ENCODE measurements at regions not wholly inside any gene's neighbourhood (a gene's known extent, or its start where the extent isn't known, plus 50 kb on each side); places are given as distances from the start of the nearest gene placed in this dataset.

DNA sequence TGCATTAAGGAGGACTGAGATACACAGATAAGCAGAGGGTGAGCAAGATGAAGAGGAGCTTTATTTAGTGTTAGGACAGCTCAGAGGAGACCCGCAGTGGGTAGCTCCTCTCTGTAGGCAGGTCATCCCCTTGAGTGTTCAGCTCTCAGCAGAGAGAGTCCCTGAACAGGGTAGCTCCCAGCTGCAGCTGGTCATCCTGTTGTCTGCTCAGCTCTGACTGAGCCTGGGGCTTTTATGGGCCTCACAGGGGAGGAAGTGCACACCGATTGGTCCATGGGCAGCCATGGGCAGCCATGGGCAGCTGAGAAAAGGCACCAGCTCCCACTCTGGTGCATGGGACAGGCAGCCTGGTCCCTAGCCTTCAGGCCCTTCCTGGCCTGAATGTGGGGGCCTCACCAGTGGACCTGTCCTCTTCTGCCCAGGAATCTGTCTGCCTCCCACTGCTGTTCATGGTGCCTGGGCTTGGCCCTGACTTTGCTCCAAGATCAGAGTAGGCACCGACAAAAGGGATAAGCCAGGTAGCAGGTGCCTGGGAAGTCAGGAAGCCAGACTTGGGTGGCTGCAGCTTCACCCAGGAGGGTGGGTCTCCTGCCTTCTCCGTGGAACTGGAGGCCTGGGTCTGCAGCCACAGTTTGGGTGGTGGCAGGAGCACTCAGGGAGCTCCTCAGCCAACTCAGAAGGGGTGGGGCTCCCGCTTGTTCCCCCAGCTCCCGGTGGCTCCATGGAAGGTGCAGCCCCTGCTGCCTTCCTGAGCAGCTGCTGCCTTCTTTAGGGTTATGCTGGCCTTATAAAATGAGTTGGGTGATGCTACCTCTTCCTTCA lies 54.7 kb downstream of the MYEOV start:
- H3K9me3 ChIP-seq (ENCODE audit: control insufficient read depth in 1 of 2, low read length in 2 of 2), result peaks cover 0 to 4% of the 10 kb centered on the region in 2 donors
- H3K27me3 ChIP-seq (ENCODE audit: low read depth, low read length), result no peaks in the 10 kb centered on the region
- H3K27ac ChIP-seq (ENCODE audit: low read length), result no peak overlapping the region
- H3K4me1 ChIP-seq (ENCODE audit: control insufficient read depth in 1 of 2, insufficient read depth in 2 of 2, low read length in 2 of 2), result no peaks in the 10 kb centered on the region
- no peaks in the 10 kb centered on the region for H3K36me3 ChIP-seq (ENCODE audit: control insufficient read depth in 1 of 2, insufficient read depth in 2 of 2, low read length in 2 of 2)
- no peak overlapping the region for H3K4me3 ChIP-seq (ENCODE audit: low read depth in 1 of 2, low read length in 2 of 2)

DNA sequence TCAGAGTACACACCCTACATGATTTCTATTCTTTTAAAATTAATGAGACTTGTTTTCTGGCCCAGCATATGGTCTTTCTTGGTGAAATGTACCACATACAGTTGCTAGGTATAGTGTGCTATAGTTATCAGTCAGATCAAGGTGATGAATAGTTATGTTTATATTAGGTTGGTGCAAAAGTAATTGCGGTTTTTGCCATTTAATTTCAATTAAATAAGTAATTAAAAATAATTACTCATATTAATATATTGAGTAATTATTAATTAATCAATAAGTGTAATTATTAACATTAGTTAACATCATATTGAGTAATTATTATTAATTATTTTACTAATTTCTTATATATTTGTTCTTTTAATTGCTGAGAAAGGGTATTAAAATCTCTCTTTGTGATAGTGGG lies 56.1 kb downstream of the MYEOV start:
- Histone ChIP-seq H3K27ac (ENCODE audit: low read length) (no peak overlapping the region), H3K4me1 (ENCODE audit: control insufficient read depth in 1 of 2, insufficient read depth in 2 of 2, low read length in 2 of 2) (no peaks in the 10 kb centered on the region), H3K27me3 (ENCODE audit: low read depth, low read length) (no peaks in the 10 kb centered on the region), H3K36me3 (ENCODE audit: control insufficient read depth in 1 of 2, insufficient read depth in 2 of 2, low read length in 2 of 2) (no peaks in the 10 kb centered on the region), H3K4me3 (ENCODE audit: low read depth in 1 of 2, low read length in 2 of 2) (no peak overlapping the region), H3K9me3 (ENCODE audit: control insufficient read depth in 1 of 2, low read length in 2 of 2) (peaks cover 0 to 4% of the 10 kb centered on the region in 2 donors)

DNA sequence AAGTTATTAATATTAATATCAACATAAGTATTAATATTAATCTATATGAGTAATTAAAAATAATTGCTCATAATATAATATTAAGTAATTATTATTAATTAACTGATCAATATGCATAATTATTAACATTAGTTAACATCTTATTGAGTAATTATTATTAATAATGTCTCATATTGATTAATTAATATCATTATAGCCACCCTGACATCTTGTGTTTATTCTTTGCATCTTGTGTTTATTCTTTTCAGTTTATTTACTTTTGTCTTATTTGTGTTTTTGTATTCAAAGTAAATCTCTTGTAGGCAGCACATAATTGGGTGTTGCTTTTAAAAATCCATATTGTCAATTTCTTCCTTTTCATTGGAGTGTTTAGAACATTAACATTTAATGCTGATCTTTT lies 56.6 kb downstream of the MYEOV start:
- Histone ChIP-seq H3K27ac (ENCODE audit: low read length) (no peak overlapping the region), H3K27me3 (ENCODE audit: low read depth, low read length) (no peaks in the 10 kb centered on the region), H3K36me3 (ENCODE audit: control insufficient read depth in 1 of 2, insufficient read depth in 2 of 2, low read length in 2 of 2) (no peaks in the 10 kb centered on the region), H3K4me1 (ENCODE audit: control insufficient read depth in 1 of 2, insufficient read depth in 2 of 2, low read length in 2 of 2) (no peaks in the 10 kb centered on the region), H3K9me3 (ENCODE audit: control insufficient read depth in 1 of 2, low read length in 2 of 2) (peaks cover 0 to 4% of the 10 kb centered on the region in 2 donors), H3K4me3 (ENCODE audit: low read depth in 1 of 2, low read length in 2 of 2) (no peak overlapping the region)

DNA sequence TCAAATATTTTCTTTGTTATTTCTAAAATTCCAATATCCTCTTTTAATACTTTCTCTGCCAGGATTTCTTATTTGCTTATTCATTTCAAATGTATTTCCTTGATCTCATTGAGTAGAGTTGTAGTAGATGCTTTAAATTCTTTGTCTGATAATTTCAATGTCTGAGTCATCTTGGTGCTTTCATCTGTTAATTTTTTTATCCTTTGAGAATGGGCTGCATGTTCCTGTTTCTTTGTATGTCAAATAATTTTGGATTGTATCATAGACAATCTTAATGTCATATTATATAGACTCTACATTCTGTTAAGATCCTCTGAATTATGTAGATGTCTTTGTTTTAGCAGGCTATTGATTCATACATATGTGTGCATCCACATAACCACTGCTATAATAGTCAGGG lies 57.5 kb downstream of the MYEOV start:
- Histone ChIP-seq H3K27ac (ENCODE audit: low read length) (no peak overlapping the region), H3K27me3 (ENCODE audit: low read depth, low read length) (no peaks in the 10 kb centered on the region), H3K4me3 (ENCODE audit: low read depth in 1 of 2, low read length in 2 of 2) (no peak overlapping the region), H3K9me3 (ENCODE audit: control insufficient read depth in 1 of 2, low read length in 2 of 2) (peaks cover 0 to 4% of the 10 kb centered on the region in 2 donors), H3K4me1 (ENCODE audit: control insufficient read depth in 1 of 2, insufficient read depth in 2 of 2, low read length in 2 of 2) (no peaks in the 10 kb centered on the region), H3K36me3 (ENCODE audit: control insufficient read depth in 1 of 2, insufficient read depth in 2 of 2, low read length in 2 of 2) (no peaks in the 10 kb centered on the region)

DNA sequence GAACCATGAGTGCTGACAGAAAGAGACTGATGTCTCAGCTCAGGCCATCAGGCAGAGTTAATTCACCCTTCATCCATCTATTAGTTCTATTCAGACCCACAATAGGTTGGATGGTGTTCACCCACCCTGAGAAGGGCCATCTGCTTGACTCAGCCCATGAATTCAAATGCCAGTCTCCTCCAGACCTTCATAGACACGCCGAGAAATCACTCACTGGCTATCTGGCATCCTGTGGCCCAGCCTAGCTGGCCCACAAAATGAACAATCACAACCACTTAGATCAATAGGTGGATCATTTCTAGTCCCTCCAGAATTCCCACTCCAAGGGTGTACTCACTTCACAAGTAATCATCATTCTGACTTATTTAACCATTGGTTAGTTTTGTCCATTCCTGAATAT lies 58.2 kb downstream of the MYEOV start:
- Histone ChIP-seq H3K27me3 (ENCODE audit: low read depth, low read length) (no peaks in the 10 kb centered on the region), H3K9me3 (ENCODE audit: control insufficient read depth in 1 of 2, low read length in 2 of 2) (peaks cover 0 to 4% of the 10 kb centered on the region in 2 donors), H3K4me1 (ENCODE audit: control insufficient read depth in 1 of 2, insufficient read depth in 2 of 2, low read length in 2 of 2) (no peaks in the 10 kb centered on the region), H3K4me3 (ENCODE audit: low read depth in 1 of 2, low read length in 2 of 2) (no peak overlapping the region), H3K36me3 (ENCODE audit: control insufficient read depth in 1 of 2, insufficient read depth in 2 of 2, low read length in 2 of 2) (no peaks in the 10 kb centered on the region), H3K27ac (ENCODE audit: low read length) (no peak overlapping the region)

DNA sequence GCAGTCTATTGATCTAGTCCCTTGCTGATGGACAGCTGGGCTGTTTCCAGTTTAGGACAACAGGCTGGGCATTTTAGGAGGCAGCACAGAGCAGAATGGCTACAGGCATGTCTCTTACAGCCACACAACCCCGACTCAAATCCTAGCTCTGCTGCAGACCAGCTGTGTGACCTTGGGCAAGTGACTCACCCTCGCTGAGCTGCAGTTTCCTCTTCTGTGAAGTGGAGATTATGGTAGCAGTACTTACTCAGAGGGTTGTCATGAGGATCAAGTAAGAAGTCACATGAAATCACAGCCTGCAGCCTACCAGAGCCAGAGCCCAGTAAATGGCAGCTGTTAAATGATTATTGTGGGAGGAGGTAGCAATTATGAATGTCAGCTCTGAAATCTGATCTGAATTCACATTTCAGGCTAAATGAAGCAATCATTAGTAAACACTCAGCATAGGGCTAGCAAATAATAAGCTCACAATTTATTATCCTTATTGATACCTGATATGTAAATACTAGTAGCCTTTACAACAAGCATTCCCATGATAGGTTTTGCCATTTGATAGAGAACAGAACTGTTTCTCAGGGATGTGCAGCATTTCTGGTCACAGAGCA lies 58.9 kb downstream of the MYEOV start:
- Histone ChIP-seq H3K27me3 (ENCODE audit: low read depth, low read length) (no peaks in the 10 kb centered on the region), H3K36me3 (ENCODE audit: control insufficient read depth in 1 of 2, insufficient read depth in 2 of 2, low read length in 2 of 2) (no peaks in the 10 kb centered on the region), H3K27ac (ENCODE audit: low read length) (no peak overlapping the region), H3K9me3 (ENCODE audit: control insufficient read depth in 1 of 2, low read length in 2 of 2) (peaks cover 0 to 4% of the 10 kb centered on the region in 2 donors), H3K4me1 (ENCODE audit: control insufficient read depth in 1 of 2, insufficient read depth in 2 of 2, low read length in 2 of 2) (no peaks in the 10 kb centered on the region), H3K4me3 (ENCODE audit: low read depth in 1 of 2, low read length in 2 of 2) (no peak overlapping the region)

DNA sequence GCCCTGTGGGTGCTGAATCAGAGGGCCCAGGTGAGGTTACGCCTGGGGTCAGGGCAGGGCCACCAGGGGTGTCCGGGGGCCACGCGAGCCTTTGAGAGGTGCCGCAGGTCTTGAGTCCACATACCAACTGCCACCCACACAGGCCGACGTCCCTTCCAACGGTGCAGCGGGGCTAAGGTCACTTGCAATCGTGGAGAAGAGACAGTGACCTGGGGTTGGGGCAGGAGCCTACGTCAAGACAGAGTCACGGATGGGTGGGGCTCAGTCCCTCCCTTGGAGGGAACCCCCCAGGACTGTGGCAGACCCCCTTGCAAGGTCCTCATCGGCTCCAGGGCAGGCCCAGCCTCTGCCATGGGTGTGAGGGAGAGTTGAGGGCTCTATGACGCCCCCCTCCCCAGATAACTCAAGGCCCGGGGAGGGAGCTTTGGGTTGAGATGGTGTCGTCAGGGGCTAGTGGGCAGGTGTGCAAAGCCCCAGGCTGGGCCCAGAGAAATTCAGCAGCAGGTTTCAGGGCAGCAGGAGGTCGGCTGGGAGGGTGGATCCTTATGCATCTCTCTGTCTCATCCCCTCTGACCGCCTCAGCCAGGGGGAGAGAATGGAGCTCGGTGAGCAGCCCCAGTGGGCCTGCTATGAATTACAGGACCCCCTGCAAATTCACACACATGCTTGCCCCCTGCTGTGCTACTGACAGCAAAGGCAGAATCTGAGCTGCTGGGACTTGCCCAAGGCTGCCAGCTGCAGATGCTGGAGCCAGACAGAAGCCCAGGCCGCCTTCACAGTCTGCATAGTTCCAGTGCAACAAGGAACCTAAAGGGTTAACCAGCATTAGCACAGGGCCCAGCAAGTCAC lies 60.0 kb downstream of the MYEOV start:
- Histone ChIP-seq H3K27ac (ENCODE audit: low read length) (no peak overlapping the region), H3K4me3 (ENCODE audit: low read depth in 1 of 2, low read length in 2 of 2) (no peak overlapping the region), H3K9me3 (ENCODE audit: control insufficient read depth in 1 of 2, low read length in 2 of 2) (no peaks in the 10 kb centered on the region), H3K36me3 (ENCODE audit: control insufficient read depth in 1 of 2, insufficient read depth in 2 of 2, low read length in 2 of 2) (no peaks in the 10 kb centered on the region), H3K4me1 (ENCODE audit: control insufficient read depth in 1 of 2, insufficient read depth in 2 of 2, low read length in 2 of 2) (no peaks in the 10 kb centered on the region), H3K27me3 (ENCODE audit: low read depth, low read length) (no peaks in the 10 kb centered on the region)

DNA sequence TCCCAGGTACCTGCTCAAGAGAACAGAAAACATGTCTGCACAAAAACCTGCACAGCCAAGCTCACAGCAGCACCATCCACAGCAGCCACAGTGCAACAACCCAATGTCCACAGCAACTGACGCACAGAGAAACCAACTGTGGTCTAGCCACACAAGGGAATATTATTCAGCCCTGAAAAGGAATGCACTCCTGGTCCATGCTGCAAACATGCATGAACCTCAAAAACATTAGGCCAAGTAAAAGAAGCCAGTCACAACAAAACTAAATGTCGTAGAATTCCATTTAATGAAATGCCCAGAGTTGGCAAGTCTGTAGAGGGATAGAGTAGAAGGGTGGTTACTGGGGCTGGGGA lies 60.6 kb downstream of the MYEOV start:
- no peaks in the 10 kb centered on the region for H3K27me3 ChIP-seq (ENCODE audit: low read depth, low read length)
- no peaks in the 10 kb centered on the region for H3K4me1 ChIP-seq (ENCODE audit: control insufficient read depth in 1 of 2, insufficient read depth in 2 of 2, low read length in 2 of 2)

DNA sequence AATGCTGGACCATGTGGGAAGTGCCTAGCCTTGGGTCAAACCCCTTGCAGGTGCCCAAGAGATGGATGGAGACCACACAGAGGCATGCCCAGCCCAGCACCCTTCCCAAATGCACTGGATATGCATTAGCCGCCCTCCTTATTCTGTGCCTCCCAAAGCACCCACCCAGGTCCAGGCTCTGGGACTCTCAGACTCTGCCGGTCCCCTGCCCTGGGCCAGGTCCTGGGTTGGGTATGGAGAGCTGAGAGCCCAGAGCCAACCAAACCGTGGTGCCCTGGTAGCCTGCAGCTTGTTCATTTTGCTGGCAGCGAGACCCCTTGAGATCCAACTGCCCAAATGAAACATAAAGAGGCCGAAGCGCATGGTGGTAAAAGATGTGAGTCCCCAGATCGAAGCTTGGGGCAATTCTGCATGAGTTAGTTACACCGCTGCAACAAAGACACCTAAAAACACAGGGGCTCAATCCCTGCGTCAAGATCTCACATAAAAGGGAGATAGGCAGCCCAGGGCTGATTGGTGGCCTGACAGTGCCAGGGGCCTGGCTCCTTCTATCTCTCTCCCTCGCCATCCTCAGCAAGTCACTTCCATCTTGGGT lies 61.5 kb downstream of the MYEOV start:
- no peak overlapping the region for H3K27ac ChIP-seq (ENCODE audit: low read length)

More for the DNA sequence above, 60.6 kb downstream of the MYEOV start:
- peaks cover under 1% of the 10 kb centered on the region in 2 donors for H3K9me3 ChIP-seq (ENCODE audit: control insufficient read depth in 1 of 2, low read length in 2 of 2)
- no peaks in the 10 kb centered on the region for H3K36me3 ChIP-seq (ENCODE audit: control insufficient read depth in 1 of 2, insufficient read depth in 2 of 2, low read length in 2 of 2)
- no peak overlapping the region for H3K4me3 ChIP-seq (ENCODE audit: low read depth in 1 of 2, low read length in 2 of 2)
- H3K27ac ChIP-seq (ENCODE audit: low read length), result no peak overlapping the region

DNA sequence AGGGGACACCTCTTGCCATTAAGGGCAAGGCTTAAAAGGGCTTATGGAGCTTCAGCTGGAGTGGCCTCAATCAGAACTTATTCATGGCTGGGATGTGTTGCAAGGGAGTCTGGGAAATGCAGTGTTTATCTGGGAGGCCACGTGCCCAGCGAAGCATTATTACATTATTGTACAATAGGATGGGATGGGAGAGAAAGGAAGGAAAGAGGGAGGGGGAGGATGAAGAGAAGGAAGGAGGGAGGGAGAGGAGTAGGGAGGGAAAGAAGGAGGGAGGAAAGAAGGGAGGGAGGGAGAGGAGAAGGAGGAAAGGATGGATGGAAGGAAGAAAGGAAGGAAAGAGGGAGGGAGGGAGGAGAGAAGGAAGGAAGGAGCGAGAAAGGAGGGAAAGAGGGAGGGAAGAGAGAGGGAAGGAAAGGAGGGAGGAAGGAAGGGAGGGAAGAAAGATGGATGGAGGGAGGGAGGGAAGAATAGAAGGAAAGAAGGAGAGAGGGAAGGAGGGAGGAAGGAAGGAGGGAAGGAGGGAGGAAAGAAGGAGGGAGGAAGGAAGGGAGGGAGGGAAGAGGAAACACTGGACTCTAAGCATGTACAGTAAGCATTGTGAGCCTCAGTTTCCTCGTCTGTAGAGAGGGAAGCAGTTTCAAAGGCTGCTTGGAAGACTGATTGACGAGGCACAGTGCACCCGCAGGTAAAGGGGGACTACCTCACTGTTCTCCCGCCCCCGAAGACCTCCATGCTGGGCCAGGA lies 62.2 kb downstream of the MYEOV start:
- Histone ChIP-seq H3K4me3 (ENCODE audit: low read depth in 1 of 2, low read length in 2 of 2) (no peak overlapping the region), H3K36me3 (ENCODE audit: control insufficient read depth in 1 of 2, insufficient read depth in 2 of 2, low read length in 2 of 2) (no peaks in the 10 kb centered on the region), H3K27ac (ENCODE audit: low read length) (no peak overlapping the region), H3K27me3 (ENCODE audit: low read depth, low read length) (no peaks in the 10 kb centered on the region), H3K9me3 (ENCODE audit: control insufficient read depth in 1 of 2, low read length in 2 of 2) (peaks cover 7 to 8% of the 10 kb centered on the region in 2 donors), H3K4me1 (ENCODE audit: control insufficient read depth in 1 of 2, insufficient read depth in 2 of 2, low read length in 2 of 2) (no peaks in the 10 kb centered on the region)

More for the DNA sequence above, 61.5 kb downstream of the MYEOV start:
- H3K27me3 ChIP-seq (ENCODE audit: low read depth, low read length), result no peaks in the 10 kb centered on the region
- peaks cover 7 to 8% of the 10 kb centered on the region in 2 donors for H3K9me3 ChIP-seq (ENCODE audit: control insufficient read depth in 1 of 2, low read length in 2 of 2)
- H3K36me3 ChIP-seq (ENCODE audit: control insufficient read depth in 1 of 2, insufficient read depth in 2 of 2, low read length in 2 of 2), result no peaks in the 10 kb centered on the region
- no peaks in the 10 kb centered on the region for H3K4me1 ChIP-seq (ENCODE audit: control insufficient read depth in 1 of 2, insufficient read depth in 2 of 2, low read length in 2 of 2)
- H3K4me3 ChIP-seq (ENCODE audit: low read depth in 1 of 2, low read length in 2 of 2), result no peak overlapping the region

Data from muscle layer of duodenum (tissue), 2 donors.